Tibial nerve (tissue), 4 donors: ENCODE measurements at regions not wholly inside any gene's neighbourhood (a gene's known extent, or its start where the extent isn't known, plus 50 kb on each side); places are given as distances from the start of the nearest gene placed in this dataset.
"Not testable (repeated sequence)": the region's sequence is repeated elsewhere in the genome, so short reads cannot be mapped to it uniquely, and the experiment has no call there.

Experiments
- DNase-seq, 2 donors: peaks; one replicate each; pipeline ENCODE4 v3.0.0-alpha.2; 2019; ENCODE audit warnings: low spot score in 2 of 2
- H3K27ac ChIP-seq, 4 donors: fragments of 200-600 bp; sonication (generic) in 3 of 4; one replicate each; pipeline ENCODE4 v1.5.1; 2017 to 2019; ENCODE audit warnings: mild to moderate bottlenecking in 1 of 4
- H3K27me3 ChIP-seq, 2 donors: fragments of 200-600 bp; sonication (generic) in 1 of 2; one replicate each; pipeline versions ENCODE4 v1.5.1 to v1.6.0; 2017 to 2019
- H3K36me3 ChIP-seq, 3 donors: fragments of 200-600 bp; sonication (generic); one replicate each; pipeline ENCODE4 v1.5.1; 2018 to 2019
- H3K4me1 ChIP-seq, 4 donors: fragments of 200-600 bp; sonication (generic) in 3 of 4; one replicate each; pipeline ENCODE4 v1.5.1; 2017 to 2019
- H3K4me3 ChIP-seq, 4 donors: fragments of 200-600 bp; sonication (generic) in 3 of 4; one replicate each; pipeline ENCODE4 v1.5.1; 2017 to 2019; ENCODE audit warnings: mild to moderate bottlenecking in 1 of 4, moderate library complexity in 1 of 4
- H3K9me3 ChIP-seq, 4 donors: fragments of 200-600 bp; sonication (generic) in 3 of 4; one replicate each; pipeline ENCODE4 v1.5.1; 2017 to 2019
- CTCF ChIP-seq, 5 experiments: fragments of 200-600 bp in 3 of 5; fragments of 450-650 bp in 2 of 5; sonication (generic) in 3 of 5; IDR thresholded peaks; one replicate each; pipeline ENCODE4 v1.5.1; 2016 to 2019; ENCODE audit warnings: antibody characterized with exemption in 5 of 5, mild to moderate bottlenecking in 3 of 5, moderate library complexity in 2 of 5
- EP300 ChIP-seq, 2 donors: sonication (generic); formaldehyde crosslinking; IDR thresholded peaks; one replicate each; pipeline ENCODE4 v1.6.1; 2017; ENCODE audit warnings: antibody characterized with exemption in 2 of 2, mild to moderate bottlenecking in 1 of 2
- POLR2A ChIP-seq, 2 donors: fragments of 450-650 bp; IDR thresholded peaks; one replicate each; pipeline ENCODE4 v1.6.1; 2017; ENCODE audit warnings: antibody characterized with exemption in 2 of 2, mild to moderate bottlenecking in 2 of 2, moderate library complexity in 2 of 2
- WGBS, 2 donors: methylation state at CpG; one replicate each; pipeline ENCODE4 v1.1.5; 2018; 5-methylcytosine and 5-hydroxymethylcytosine counted together

- Histone ChIP-seq H3K36me3 (no peaks in the 10 kb centered on the region), H3K4me1 (no peaks in the 10 kb centered on the region), H3K9me3 (peaks cover 0 to 20% (median 0%) of the 10 kb centered on the region in 4 donors), H3K27ac (no peak overlapping the region), H3K4me3 (no peak overlapping the region), H3K27me3 (no peaks in the 10 kb centered on the region)
- no peak for DNase-seq
- WGBS, 2 donors = 50 to 92% methylated on average over 1 of the region's 1 CpG
- no peak for TF ChIP-seq CTCF (IDR thresholded peaks at IDR 0.05)
- TF ChIP-seq EP300 (IDR thresholded peaks at IDR 0.05) = no peak
- TF ChIP-seq POLR2A (IDR thresholded peaks at IDR 0.05) = no peak
Measured at GRCh38 chr1:163999131-163999530, 559.9 kb upstream of the PBX1 start.

- H3K4me3 ChIP-seq, H3K27me3 ChIP-seq, DNase-seq, H3K27ac ChIP-seq, H3K36me3 ChIP-seq, H3K4me1 ChIP-seq: not testable (repeated sequence)
- 77 to 90% methylated on average over 3 of the region's 3 CpGs for WGBS, 2 donors
- peaks cover 0 to 19% (median 2%) of the 10 kb centered on the region in 4 donors for H3K9me3 ChIP-seq
Measured at GRCh38 chr1:164006186-164006585, 552.8 kb upstream of the PBX1 start.

GRCh38 chr1:164006621-164007020 is 552.4 kb upstream of the PBX1 start:
- DNase-seq = no peak
- Histone ChIP-seq H3K27me3 (no peaks in the 10 kb centered on the region), H3K27ac (no peak overlapping the region), H3K36me3 (no peaks in the 10 kb centered on the region), H3K9me3 (peaks cover 0 to 15% (median 3%) of the 10 kb centered on the region in 4 donors), H3K4me1 (no peaks in the 10 kb centered on the region), H3K4me3 (no peak overlapping the region)
- TF ChIP-seq CTCF (IDR thresholded peaks at IDR 0.05) (no peak), EP300 (IDR thresholded peaks at IDR 0.05) (no peak), POLR2A (IDR thresholded peaks at IDR 0.05) (no peak)
- WGBS, 2 donors = 89 to 91% methylated on average over 4 of the region's 4 CpGs

- no peak for DNase-seq
- WGBS, 2 donors = 100% methylated on average over 1 of the region's 1 CpG; no CpG with 5 or more reads in 1 of the 2 donors
- H3K36me3 ChIP-seq = no peaks in the 10 kb centered on the region
- H3K27ac ChIP-seq = no peak overlapping the region
- H3K9me3 ChIP-seq = peaks cover 0 to 19% (median 1%) of the 10 kb centered on the region in 4 donors
- no peaks in the 10 kb centered on the region for H3K27me3 ChIP-seq
- TF ChIP-seq EP300 (IDR thresholded peaks at IDR 0.05) = no peak
- no peak for TF ChIP-seq POLR2A (IDR thresholded peaks at IDR 0.05)
- no peak for TF ChIP-seq CTCF (IDR thresholded peaks at IDR 0.05)
- no peaks in the 10 kb centered on the region for H3K4me1 ChIP-seq
- no peak overlapping the region for H3K4me3 ChIP-seq
Measured at GRCh38 chr1:164017239-164017638, 541.7 kb upstream of the PBX1 start.

- no peak for DNase-seq
- H3K27ac ChIP-seq = no peak overlapping the region
- no peak for TF ChIP-seq EP300 (IDR thresholded peaks at IDR 0.05)
- no peak for TF ChIP-seq POLR2A (IDR thresholded peaks at IDR 0.05)
- TF ChIP-seq CTCF (IDR thresholded peaks at IDR 0.05) = no peak
- H3K36me3 ChIP-seq = no peaks in the 10 kb centered on the region
- H3K4me1 ChIP-seq = no peaks in the 10 kb centered on the region
- peaks cover 0 to 17% (median 0%) of the 10 kb centered on the region in 4 donors for H3K9me3 ChIP-seq
- H3K4me3 ChIP-seq = no peak overlapping the region
- no peaks in the 10 kb centered on the region for H3K27me3 ChIP-seq
- WGBS, 2 donors = 60 to 69% methylated on average over 2 of the region's 2 CpGs
Measured at GRCh38 chr1:164020391-164020790, 538.6 kb upstream of the PBX1 start.

GRCh38 chr1:164021813-164022212 is 537.2 kb upstream of the PBX1 start:
- Histone ChIP-seq H3K27ac (no peak overlapping the region), H3K4me3 (no peak overlapping the region)
- TF ChIP-seq CTCF (IDR thresholded peaks at IDR 0.05) = no peak
- TF ChIP-seq POLR2A (IDR thresholded peaks at IDR 0.05) = no peak
- TF ChIP-seq EP300 (IDR thresholded peaks at IDR 0.05) = no peak

More at GRCh38 chr1:164021813-164022212, 537.2 kb upstream of the PBX1 start:
- Histone ChIP-seq H3K36me3 (no peaks in the 10 kb centered on the region), H3K9me3 (peaks cover 0 to 17% (median 0%) of the 10 kb centered on the region in 4 donors), H3K4me1 (no peaks in the 10 kb centered on the region), H3K27me3 (no peaks in the 10 kb centered on the region)
- no peak for DNase-seq
- WGBS, 2 donors = 89 to 98% methylated on average over 1 of the region's 1 CpG
